AG04450 (cell line): ENCODE measurements at regions not wholly inside any gene's neighbourhood (a gene's known extent, or its start where the extent isn't known, plus 50 kb on each side); places are given as distances from the start of the nearest gene placed in this dataset.

Experiments used
- CTCF ChIA-PET: fragments of 300-600, 350-600 bp; formaldehyde crosslinking; extraction: SDS; loops from one replicate; lab custom pipeline; 2022; ENCODE audit warnings: antibody characterized with exemption, inconsistent platforms; lab: Charles Lee
- POLR2A ChIA-PET: fragments of 350-600 bp; formaldehyde crosslinking; extraction: SDS; loops from one replicate; lab custom pipeline; 2021; ENCODE audit warnings: antibody characterized with exemption, inconsistent platforms; lab: Yijun Ruan, JAX
- DNase-seq: peaks from one replicate; pipeline ENCODE4 v3.0.0-alpha.2; 2011; ENCODE audit warnings: low read depth, low spot score
- H3K27ac ChIP-seq: one replicate; pipeline ENCODE4 v1.5.1; 2012; ENCODE audit warnings: low read depth, low read length, control low read depth
- H3K27me3 ChIP-seq: one replicate; pipeline ENCODE4 v1.6.0; 2012; ENCODE audit warnings: low read length; ENCODE audit not compliant: control insufficient read depth, insufficient read depth
- H3K4me3 ChIP-seq: 2 replicates; pipeline ENCODE4 v1.5.1; 2011; ENCODE audit warnings: mild to moderate bottlenecking, low read depth, low read length, control low read depth
- H3K9me3 ChIP-seq: 2 replicates; pipeline ENCODE4 v1.5.1; 2012; ENCODE audit warnings: low read length; ENCODE audit not compliant: control insufficient read depth, insufficient read depth
- TF ChIP-seq, protein P1 (sequence below): IDR thresholded peaks from 2 replicates; pipeline ENCODE4 v1.5.1; 2011; ENCODE audit warnings: low read depth, low read length, control low read depth, inconsistent platforms

DNA sequence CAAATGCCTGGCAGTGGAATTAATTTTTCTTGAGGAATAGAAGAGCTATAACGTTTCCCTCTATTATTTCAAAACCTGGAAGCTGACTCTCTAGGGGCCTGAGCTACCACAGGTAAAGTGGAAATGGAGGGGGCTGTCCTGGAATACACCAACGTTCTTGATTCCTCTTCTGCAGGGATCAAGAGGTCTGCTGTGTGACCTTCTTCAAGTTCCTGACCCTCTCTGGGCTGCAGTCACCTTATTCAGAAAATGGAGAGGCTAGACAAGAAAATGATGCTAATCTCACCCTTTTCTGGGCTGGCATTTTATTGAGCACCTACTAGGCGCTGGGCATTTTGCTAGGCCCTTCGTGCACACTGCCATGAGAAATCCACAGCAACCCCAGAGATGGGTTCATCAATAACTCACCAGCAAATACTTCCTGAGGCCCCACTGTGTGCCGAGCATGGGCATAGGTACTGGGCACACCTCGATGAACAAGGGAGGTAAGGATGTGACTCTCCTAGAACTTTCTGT lies 55.2 kb upstream of the DLK1 start:
- H3K4me3 ChIP-seq, result no peak overlapping the region
- POLR2A ChIA-PET, result no interaction called here
- TF ChIP-seq, protein P1, sequence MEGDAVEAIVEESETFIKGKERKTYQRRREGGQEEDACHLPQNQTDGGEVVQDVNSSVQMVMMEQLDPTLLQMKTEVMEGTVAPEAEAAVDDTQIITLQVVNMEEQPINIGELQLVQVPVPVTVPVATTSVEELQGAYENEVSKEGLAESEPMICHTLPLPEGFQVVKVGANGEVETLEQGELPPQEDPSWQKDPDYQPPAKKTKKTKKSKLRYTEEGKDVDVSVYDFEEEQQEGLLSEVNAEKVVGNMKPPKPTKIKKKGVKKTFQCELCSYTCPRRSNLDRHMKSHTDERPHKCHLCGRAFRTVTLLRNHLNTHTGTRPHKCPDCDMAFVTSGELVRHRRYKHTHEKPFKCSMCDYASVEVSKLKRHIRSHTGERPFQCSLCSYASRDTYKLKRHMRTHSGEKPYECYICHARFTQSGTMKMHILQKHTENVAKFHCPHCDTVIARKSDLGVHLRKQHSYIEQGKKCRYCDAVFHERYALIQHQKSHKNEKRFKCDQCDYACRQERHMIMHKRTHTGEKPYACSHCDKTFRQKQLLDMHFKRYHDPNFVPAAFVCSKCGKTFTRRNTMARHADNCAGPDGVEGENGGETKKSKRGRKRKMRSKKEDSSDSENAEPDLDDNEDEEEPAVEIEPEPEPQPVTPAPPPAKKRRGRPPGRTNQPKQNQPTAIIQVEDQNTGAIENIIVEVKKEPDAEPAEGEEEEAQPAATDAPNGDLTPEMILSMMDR, result no peak
- no peak for DNase-seq
- no peak overlapping the region for H3K27ac ChIP-seq
- CTCF ChIA-PET, result interaction anchor here (0.6 to 4.3 kb wide), 3 partner anchors 9 to 564 kb away, joined by 3 to 16 read pairs (median 4); no protein-coding TSS in a partner anchor
- H3K9me3 ChIP-seq, result peaks cover 6% of the 10 kb centered on the region; the same call in 1 of the 2 replicates
- peaks cover 78% of the 10 kb centered on the region for H3K27me3 ChIP-seq

DNA sequence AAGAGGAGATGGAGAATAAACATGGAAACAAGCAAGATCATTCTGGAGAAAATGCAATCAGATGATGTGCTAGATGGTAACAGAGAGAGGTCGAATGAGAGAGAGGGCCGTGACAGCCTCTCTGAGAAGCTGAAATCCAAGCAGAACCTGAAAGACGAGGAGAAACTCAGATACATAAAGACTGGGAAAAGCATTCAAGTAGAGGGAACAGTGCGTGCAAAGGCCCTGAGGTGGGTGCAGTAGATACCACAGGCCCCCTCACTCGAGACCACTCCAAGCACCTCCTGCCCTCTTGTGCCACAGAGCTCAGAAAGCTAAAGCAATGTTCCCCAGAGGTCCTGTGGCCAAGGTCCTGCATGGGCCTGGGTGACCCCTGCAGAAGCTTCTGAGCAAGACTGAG lies 54.8 kb upstream of the DLK1 start:
- Histone ChIP-seq H3K4me3 (no peak overlapping the region), H3K9me3 (peaks cover 6% of the 10 kb centered on the region; the same call in 1 of the 2 replicates), H3K27ac (no peak overlapping the region), H3K27me3 (peaks cover 75% of the 10 kb centered on the region)
- DNase-seq, result no peak
- TF ChIP-seq, protein P1, result no peak
- POLR2A ChIA-PET, result no interaction called here
- CTCF ChIA-PET, result interaction anchor here (0.7 to 4.3 kb wide), 3 partner anchors 9 to 563 kb away, joined by 3 to 16 read pairs (median 4); no protein-coding TSS in a partner anchor

DNA sequence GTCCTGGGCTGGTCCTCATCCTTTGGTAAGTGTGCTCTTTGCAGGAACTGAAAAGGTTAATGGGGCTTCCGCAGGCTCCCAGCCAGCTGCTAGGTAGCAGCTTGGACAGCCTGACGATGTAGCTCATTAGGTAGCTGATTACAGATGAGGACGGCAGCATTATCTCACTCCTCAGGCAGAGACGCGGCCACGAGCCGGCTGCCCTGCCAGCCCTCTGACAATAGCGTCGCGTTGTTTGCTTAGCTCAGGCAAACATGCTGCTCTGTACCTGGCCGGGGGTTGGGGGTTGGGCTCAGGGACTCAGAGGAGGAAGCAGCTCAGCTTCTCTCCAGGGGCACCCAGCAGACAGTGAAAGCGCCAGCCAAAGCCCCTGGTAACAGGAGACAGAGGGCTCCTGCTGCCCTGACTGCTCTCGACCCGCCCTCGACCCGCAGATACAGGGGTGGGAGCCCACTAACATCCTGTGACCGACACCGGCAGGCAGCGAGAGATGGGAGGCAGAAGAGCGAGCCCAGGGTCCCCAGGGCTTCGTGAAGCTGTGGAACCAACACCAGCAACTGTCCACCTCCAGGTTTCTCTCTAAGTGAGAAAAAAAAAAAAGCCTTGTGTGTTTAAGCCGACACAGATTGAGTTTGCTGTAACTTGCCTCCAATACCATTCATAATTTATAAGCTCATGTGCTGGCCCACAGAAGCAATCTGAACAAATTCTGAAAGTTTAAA lies 53.4 kb upstream of the DLK1 start:
- POLR2A ChIA-PET, result no interaction called here
- no peak overlapping the region for H3K4me3 ChIP-seq
- H3K27ac ChIP-seq, result no peak overlapping the region
- H3K27me3 ChIP-seq, result peaks cover 66% of the 10 kb centered on the region
- DNase-seq, result no peak
- TF ChIP-seq, protein P1, result no peak
- CTCF ChIA-PET, result interaction anchor here (1.8 to 4.3 kb wide), 2 partner anchors 10 to 288 kb away, joined by 4 to 16 read pairs; no protein-coding TSS in a partner anchor
- peaks cover 6% of the 10 kb centered on the region; the same call in 1 of the 2 replicates for H3K9me3 ChIP-seq

DNA sequence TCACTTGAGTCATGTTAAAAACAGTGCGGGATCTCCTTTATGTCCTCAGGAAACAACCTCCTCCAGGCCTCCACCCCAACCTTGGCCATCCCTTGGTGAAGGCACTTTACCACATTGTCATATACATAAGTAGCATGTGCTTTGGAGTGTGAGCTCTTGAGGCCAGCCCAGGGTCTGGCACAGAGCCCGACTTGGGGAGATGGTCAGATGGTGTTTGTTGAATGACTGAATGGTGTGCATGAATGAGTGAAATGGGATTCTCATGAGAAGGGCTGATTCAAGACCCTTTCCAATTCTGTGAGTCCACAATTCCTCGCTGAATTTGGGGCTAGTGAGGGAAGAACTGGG lies 52.9 kb upstream of the DLK1 start:
- TF ChIP-seq, protein P1, result no peak
- CTCF ChIA-PET, result interaction anchor here (1.8 to 4.3 kb wide), 2 partner anchors 11 to 289 kb away, joined by 4 to 16 read pairs; no protein-coding TSS in a partner anchor
- H3K27me3 ChIP-seq, result peaks cover 62% of the 10 kb centered on the region
- H3K27ac ChIP-seq, result no peak overlapping the region
- POLR2A ChIA-PET, result no interaction called here
- no peak overlapping the region for H3K4me3 ChIP-seq
- no peak for DNase-seq
- H3K9me3 ChIP-seq, result peaks cover 6% of the 10 kb centered on the region; the same call in 1 of the 2 replicates

DNA sequence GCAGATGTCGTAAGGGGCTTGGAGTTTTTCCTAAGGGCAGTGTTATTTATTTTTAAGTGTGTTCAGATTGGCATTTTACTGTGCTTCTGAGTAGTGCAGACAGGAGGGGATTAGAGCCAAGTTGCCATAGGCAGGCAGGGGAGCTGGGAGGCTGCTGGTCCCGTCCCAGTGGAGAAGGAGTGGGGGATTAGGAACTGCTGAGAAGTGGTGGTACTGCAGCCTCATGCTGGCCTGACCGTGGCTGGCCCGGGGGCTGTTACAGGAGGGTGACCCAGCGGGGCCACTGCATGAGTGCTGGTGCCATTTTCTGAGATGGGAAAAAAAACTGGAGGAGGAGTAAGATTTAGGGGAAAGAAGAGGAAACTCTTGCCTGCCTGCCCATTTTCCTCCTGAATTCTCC lies 52.3 kb upstream of the DLK1 start:
- CTCF ChIA-PET, result interaction anchor here (4.3 kb wide), 1 partner anchor 12 kb away, joined by 16 read pairs; no protein-coding TSS in a partner anchor
- POLR2A ChIA-PET, result no interaction called here
- Histone ChIP-seq H3K27me3 (peaks cover 56% of the 10 kb centered on the region), H3K9me3 (peaks cover 6% of the 10 kb centered on the region; the same call in 1 of the 2 replicates), H3K4me3 (no peak overlapping the region), H3K27ac (no peak overlapping the region)
- no peak for DNase-seq
- TF ChIP-seq, protein P1, result no peak
